ENCODE measurements at regions not wholly inside any gene's neighbourhood (a gene's known extent, or its start where the extent isn't known, plus 50 kb on each side); places are given as distances from the start of the nearest gene placed in this dataset.

GRCh38 chr11:93075782-93076181 is 106.3 kb downstream of the MTNR1B start:
- DNase-seq (ENCODE audit: low read depth) = no peak

DNA sequence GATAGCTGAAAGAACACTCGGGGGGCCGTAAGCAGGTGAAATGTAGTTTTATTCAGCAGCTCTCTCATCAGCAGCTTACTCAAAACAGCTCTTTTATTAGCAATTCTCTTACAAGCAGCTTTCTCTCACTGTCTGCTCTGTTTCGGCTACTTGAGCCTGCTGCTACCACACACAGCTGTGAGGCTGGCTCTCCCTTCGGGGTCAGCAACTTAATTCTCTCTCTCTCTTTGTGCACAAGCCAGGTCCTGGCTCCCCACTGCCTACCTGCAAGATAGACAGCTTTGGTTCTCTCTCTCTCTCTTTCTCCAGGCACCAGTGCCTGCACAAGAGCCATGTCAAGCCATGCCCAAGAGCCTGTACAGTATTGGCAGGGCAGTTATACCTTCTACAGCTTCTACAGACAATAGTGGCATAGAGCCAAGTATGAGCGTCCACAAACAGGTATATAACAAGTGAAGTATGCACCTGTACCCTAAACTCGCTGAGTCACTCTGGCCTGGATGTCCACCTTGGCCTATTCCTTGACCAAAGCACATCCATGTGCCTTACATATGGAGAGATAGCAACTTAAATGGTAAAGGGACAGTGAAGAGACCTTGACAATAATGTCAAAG is 110.8 kb downstream of the MTNR1B start:
- DNase-seq (ENCODE audit: low read depth) = no peak

GRCh38 chr11:93081694-93082093 is 112.2 kb downstream of the MTNR1B start:
- no peak for DNase-seq (ENCODE audit: low read depth)

DNA sequence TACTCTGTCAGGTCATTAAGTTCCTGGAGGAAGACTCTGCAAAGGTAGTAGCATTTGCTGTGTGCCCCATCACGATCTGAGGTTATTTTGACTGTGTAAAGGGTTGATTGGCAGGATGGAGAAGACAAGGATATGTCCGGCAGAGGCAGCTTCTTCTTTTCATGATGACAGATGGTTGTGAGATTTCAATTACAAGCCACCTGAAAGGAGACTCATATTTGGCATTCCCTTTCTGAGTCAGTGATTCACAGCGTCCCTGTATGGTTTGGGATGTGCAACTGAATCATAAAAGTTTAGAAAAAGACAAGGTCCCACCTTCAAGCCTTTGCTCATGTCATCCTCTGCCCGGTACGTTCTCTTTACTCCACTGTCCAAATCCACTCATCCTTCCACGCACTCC is 113.4 kb downstream of the MTNR1B start:
- no peak for DNase-seq (ENCODE audit: low read depth)

- peak; percentile 11 for DNase-seq (ENCODE audit: low read depth)
Measured at GRCh38 chr11:93084727-93085505, 112.9 kb downstream of the SLC36A4 start.

DNA sequence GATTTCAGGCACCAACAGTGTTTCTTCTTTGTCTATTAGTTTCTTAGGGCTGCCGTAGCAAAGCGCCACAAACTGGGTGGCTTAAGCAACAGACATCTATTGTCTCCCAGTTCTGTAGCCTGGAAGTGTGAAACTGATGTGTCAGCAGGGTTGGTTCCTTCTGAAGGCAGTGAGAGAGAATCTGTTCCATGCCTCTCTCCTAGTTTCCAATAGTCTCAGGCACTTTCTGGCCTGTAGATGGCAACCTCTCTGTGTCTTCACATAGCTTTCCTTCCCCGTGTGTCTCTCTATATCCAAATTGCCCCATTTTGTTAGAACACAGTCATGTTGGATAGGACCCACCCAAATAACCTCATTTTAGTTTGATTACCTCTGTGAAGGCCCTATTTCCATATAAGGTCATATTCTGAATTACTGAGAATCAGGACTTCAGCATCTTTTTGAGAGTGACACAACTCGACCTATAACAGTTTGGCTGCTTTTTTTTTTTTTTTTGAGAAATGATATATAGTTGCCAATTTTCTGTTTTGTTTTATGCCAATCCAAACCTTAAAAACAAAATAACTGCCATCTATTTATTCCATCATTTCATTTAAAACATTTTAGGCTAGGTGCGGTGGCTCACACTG is 108.2 kb downstream of the SLC36A4 start:
- peak; percentile 63 for DNase-seq (ENCODE audit: low read depth)
